Stomach (tissue), 8 donors: ENCODE measurements at regions not wholly inside any gene's neighbourhood (a gene's known extent, or its start where the extent isn't known, plus 50 kb on each side); places are given as distances from the start of the nearest gene placed in this dataset.

ENCODE experiments used
- DNase-seq, 2 donors: peaks; one replicate each; pipeline versions ENCODE4 v3.0.0 to v3.0.0-alpha.2; 2013 to 2019
- H3K27ac ChIP-seq, 5 donors: fragments of 200-600 bp in 4 of 5; sonication (generic) in 4 of 5; one replicate each; pipeline ENCODE4 v1.5.1; 2013 to 2019; ENCODE audit warnings: mild to moderate bottlenecking in 1 of 5, moderate library complexity in 1 of 5
- H3K27me3 ChIP-seq, 3 donors: fragments of 200-600 bp; sonication (generic); one replicate each; pipeline ENCODE4 v1.5.1; 2017 to 2019; ENCODE audit warnings: mixed run types in 1 of 3
- H3K36me3 ChIP-seq, 4 donors: fragments of 200-600 bp; sonication (generic); 1 replicate in 3 of 4; 2 replicates in 1 of 4; pipeline ENCODE4 v1.5.1; 2016 to 2019
- H3K4me1 ChIP-seq, 4 donors: fragments of 200-600 bp; sonication (generic); one replicate each; pipeline ENCODE4 v1.5.1; 2016 to 2019
- H3K4me3 ChIP-seq, 4 donors: fragments of 200-600 bp; sonication (generic) in 3 of 4; one replicate each; pipeline ENCODE4 v1.5.1; 2016 to 2019; ENCODE audit warnings: mild to moderate bottlenecking in 1 of 4
- H3K9me3 ChIP-seq, 4 donors: fragments of 200-600 bp; sonication (generic); one replicate each; pipeline ENCODE4 v1.5.1; 2016 to 2019
- CTCF ChIP-seq, 7 experiments: fragments of 450-650 bp in 4 of 7; fragments of 200-600 bp in 3 of 7; sonication (generic) in 3 of 7; IDR thresholded peaks; one replicate each; pipeline ENCODE4 v1.5.1; 2016 to 2019; ENCODE audit warnings: antibody characterized with exemption in 7 of 7, control low read depth in 2 of 7, mild to moderate bottlenecking in 1 of 7
- EP300 ChIP-seq: sonication (generic); formaldehyde crosslinking; IDR thresholded peaks from one replicate; pipeline ENCODE4 v1.6.1; 2017; ENCODE audit warnings: antibody characterized with exemption
- POLR2A ChIP-seq, 4 donors: fragments of 450-650 bp; IDR thresholded peaks; one replicate each; pipeline ENCODE4 v1.6.1; 2016; ENCODE audit warnings: antibody characterized with exemption in 4 of 4, control low read depth in 2 of 4, mild to moderate bottlenecking in 1 of 4, moderate library complexity in 1 of 4
- POLR2AphosphoS5 ChIP-seq, 3 donors: sonication (generic); formaldehyde crosslinking; IDR thresholded peaks; one replicate each; pipeline ENCODE4 v1.6.1; 2016; ENCODE audit warnings: antibody characterized with exemption in 3 of 3
- WGBS, 5 donors: extraction: QIAGEN DNeasy Blood & Tissue Kit in 3 of 5; methylation state at CpG; one replicate each; pipeline versions ENCODE4 v1.1.5 to v1.1.7; 2013 to 2018; 5-methylcytosine and 5-hydroxymethylcytosine counted together
- intact Hi-C: fragments of 100-400 bp; cut with DNase I; formaldehyde crosslinking; loops from one replicate; pipeline ENCODE4 v1.15.1; 2023; ENCODE audit warnings: low total_unique reads
- donor health status: healthy with polysubstance abuse.
- donor health status: Bipolar disorder and iron deficiency.
- donor health status: healthy.

GRCh38 chr1:214174508-214175199 lies 106.3 kb upstream of the SMYD2 start:
- DNase-seq: no peak
- Histone ChIP-seq H3K9me3 (no peaks in the 10 kb centered on the region), H3K4me3 (no peak overlapping the region), H3K27me3 (no peaks in the 10 kb centered on the region), H3K27ac (no peak overlapping the region), H3K4me1 (no peaks in the 10 kb centered on the region), H3K36me3 (no peaks in the 10 kb centered on the region)
- no peak for TF ChIP-seq CTCF (IDR thresholded peaks at IDR 0.05)
- no peak for TF ChIP-seq POLR2AphosphoS5 (IDR thresholded peaks at IDR 0.05)
- intact Hi-C loops: no loop called here
- WGBS, 5 donors: 5 to 20% (median 14%) methylated on average over 2 of the region's 2 CpGs

- Histone ChIP-seq H3K4me3 (no peak overlapping the region), H3K27me3 (no peaks in the 10 kb centered on the region), H3K36me3 (no peaks in the 10 kb centered on the region), H3K9me3 (peaks cover 0 to 9% (median 2%) of the 10 kb centered on the region in 4 donors), H3K27ac (no peak overlapping the region), H3K4me1 (no peaks in the 10 kb centered on the region)
- 83 to 93% (median 88%) methylated on average over 2 of the region's 2 CpGs for WGBS, 5 donors
- intact Hi-C loops: no loop called here
- DNase-seq: no peak
- TF ChIP-seq POLR2A (IDR thresholded peaks at IDR 0.05) (no peak), CTCF (IDR thresholded peaks at IDR 0.05) (no peak), POLR2AphosphoS5 (IDR thresholded peaks at IDR 0.05) (no peak), EP300 (no peak)
These were observed 102.9 kb upstream of the SMYD2 start for GRCh38 chr1:214178102-214178501.

- TF ChIP-seq POLR2AphosphoS5 (IDR thresholded peaks at IDR 0.05) (no peak), EP300 (no peak), POLR2A (IDR thresholded peaks at IDR 0.05) (no peak), CTCF (IDR thresholded peaks at IDR 0.05) (no peak)
- H3K9me3 ChIP-seq: peaks cover 0 to 9% (median 2%) of the 10 kb centered on the region in 4 donors
- WGBS, 5 donors: 52 to 73% (median 64%) methylated on average over 2 of the region's 2 CpGs
- intact Hi-C loops: no loop called here
- H3K36me3 ChIP-seq: no peaks in the 10 kb centered on the region
- H3K27me3 ChIP-seq: peaks cover 0 to 55% (median 27%) of the 10 kb centered on the region in 3 donors
- H3K27ac ChIP-seq: no peak overlapping the region
- peaks cover 4 to 15% (median 9%) of the 10 kb centered on the region in 4 donors for H3K4me1 ChIP-seq
- no peak for DNase-seq
- H3K4me3 ChIP-seq: no peak overlapping the region
These were observed 96.0 kb upstream of the SMYD2 start for GRCh38 chr1:214184992-214185391.

GRCh38 chr1:214186103-214186824 lies 94.7 kb upstream of the SMYD2 start:
- peaks cover 0 to 55% (median 29%) of the 10 kb centered on the region in 3 donors for H3K27me3 ChIP-seq
- H3K4me1 ChIP-seq: peaks cover 4 to 15% (median 9%) of the 10 kb centered on the region in 4 donors
- DNase-seq: no peak
- no peaks in the 10 kb centered on the region for H3K36me3 ChIP-seq
- TF ChIP-seq EP300: no peak
- TF ChIP-seq CTCF (IDR thresholded peaks at IDR 0.05): no peak
- no peak for TF ChIP-seq POLR2A (IDR thresholded peaks at IDR 0.05)
- TF ChIP-seq POLR2AphosphoS5 (IDR thresholded peaks at IDR 0.05): no peak
- H3K27ac ChIP-seq: no peak overlapping the region
- 47 to 60% (median 56%) methylated on average over 4 of the region's 4 CpGs for WGBS, 5 donors
- H3K4me3 ChIP-seq: no peak overlapping the region
- intact Hi-C loops: no loop called here
- peaks cover 0 to 9% (median 2%) of the 10 kb centered on the region in 4 donors for H3K9me3 ChIP-seq
